IMR-90 (cell line): ENCODE measurements at regions not wholly inside any gene's neighbourhood (a gene's known extent, or its start where the extent isn't known, plus 50 kb on each side); places are given as distances from the start of the nearest gene placed in this dataset.

ENCODE experiments used
- ATAC-seq: fragments of 200-7000 bp; cut with Tn5 transposase; 2 replicates; pipeline ENCODE4 v1.9.1; 2020; ENCODE audit warnings: low read depth, mild to moderate bottlenecking, moderate library complexity
- BruUV-seq: library from RNA; stranded (reverse); fragments of 400-500 nt; replicated peaks from 2 replicates; lab custom pipeline; 2021; lab: Mats Ljungman, UMichigan
- CTCF ChIA-PET: fragments of 300-600 bp; formaldehyde crosslinking; extraction: SDS; loops from one replicate; lab custom pipeline; 2021; ENCODE audit warnings: antibody characterized with exemption; lab: Yijun Ruan, JAX
- POLR2A ChIA-PET: fragments of 300-600 bp; sonication (Branson Sonifier 250); formaldehyde crosslinking; loops from one replicate; lab custom pipeline; 2022; ENCODE audit warnings: antibody characterized with exemption; ENCODE audit not compliant: unreplicated experiment; lab: Charles Lee
- DNase-seq: peaks from one replicate; pipeline ENCODE4 v3.0.0; 2013
- H2AFZ ChIP-seq: replicated peaks from 2 replicates; pipeline ENCODE3; 2013; ENCODE audit warnings: low read length, mild to moderate bottlenecking; ENCODE audit not compliant: poor library complexity
- H2AK5ac ChIP-seq: 2 replicates; pipeline ENCODE4 v1.6.1; 2013; ENCODE audit warnings: low read depth, low read length, inconsistent platforms
- H2AK9ac ChIP-seq: replicated peaks from 2 replicates; pipeline ENCODE3; 2013; ENCODE audit warnings: mild to moderate bottlenecking, low read depth, low read length, moderate library complexity; ENCODE audit not compliant: poor library complexity
- H2BK120ac ChIP-seq: 2 replicates; pipeline ENCODE4 v1.6.1; 2013; ENCODE audit warnings: low read depth, low read length, inconsistent platforms
- H2BK15ac ChIP-seq: 3 replicates; pipeline ENCODE4 v1.6.1; 2013; ENCODE audit warnings: low read depth, low read length, inconsistent platforms
- H2BK20ac ChIP-seq: 2 replicates; pipeline ENCODE4 v1.6.1; 2013; ENCODE audit warnings: low read depth, mild to moderate bottlenecking, inconsistent platforms, low read length, moderate library complexity
- H2BK5ac ChIP-seq: 2 replicates; pipeline ENCODE4 v1.6.1; 2013; ENCODE audit warnings: mild to moderate bottlenecking, low read depth, low read length, inconsistent platforms; ENCODE audit not compliant: poor library complexity, severe bottlenecking
- H3K14ac ChIP-seq: replicated peaks from 2 replicates; pipeline ENCODE4 v1.6.1; 2013; ENCODE audit warnings: low read depth, low read length, inconsistent platforms
- H3K18ac ChIP-seq: 2 replicates; pipeline ENCODE4 v1.6.1; 2013; ENCODE audit warnings: low read depth, low read length, control low read depth
- H3K23ac ChIP-seq: 2 replicates; pipeline ENCODE4 v1.6.1; 2013; ENCODE audit warnings: low read depth, low read length, inconsistent platforms
- H3K27ac ChIP-seq: 2 replicates; pipeline ENCODE4 v1.5.1; 2013; ENCODE audit warnings: mild to moderate bottlenecking, control low read depth, low read length; ENCODE audit not compliant: insufficient read depth
- H3K27me3 ChIP-seq: 2 replicates; pipeline ENCODE4 v1.6.1; 2013; ENCODE audit warnings: low read length; ENCODE audit not compliant: control insufficient read depth, insufficient read depth
- H3K36me3 ChIP-seq: 2 replicates; pipeline ENCODE4 v1.6.1; 2013; ENCODE audit warnings: low read length, mixed read lengths; ENCODE audit not compliant: control insufficient read depth, insufficient read depth
- H3K4ac ChIP-seq: 2 replicates; pipeline ENCODE4 v1.6.1; 2013; ENCODE audit warnings: low read depth, low read length, inconsistent platforms
- H3K4me1 ChIP-seq: 2 replicates; pipeline ENCODE4 v1.6.1; 2013; ENCODE audit warnings: low read length, mixed read lengths; ENCODE audit not compliant: control insufficient read depth, insufficient read depth
- H3K4me2 ChIP-seq: 2 replicates; pipeline ENCODE4 v1.6.1; 2013; ENCODE audit warnings: low read depth, mild to moderate bottlenecking, control low read depth, low read length, moderate library complexity
- H3K4me3 ChIP-seq: 2 replicates; pipeline ENCODE4 v1.5.1; 2013; ENCODE audit warnings: low read depth, mild to moderate bottlenecking, control low read depth, low read length, moderate library complexity; ENCODE audit not compliant: insufficient read depth
- H3K56ac ChIP-seq: 2 replicates; pipeline ENCODE4 v1.6.1; 2013; ENCODE audit warnings: low read length, inconsistent platforms; ENCODE audit not compliant: insufficient read depth; ENCODE audit errors: extremely low read depth
- H3K79me1 ChIP-seq, 2 experiments: 2 replicates each; pipeline ENCODE4 v1.6.1; 2013; ENCODE audit warnings: low read length in 2 of 2, inconsistent platforms in 1 of 2, low read depth in 1 of 2
- H3K9ac ChIP-seq: 2 replicates; pipeline ENCODE4 v1.6.1; 2013; ENCODE audit warnings: low read depth, low read length, control low read depth
- H3K9me1 ChIP-seq: 2 replicates; pipeline ENCODE4 v1.6.1; 2013; ENCODE audit warnings: low read length, inconsistent platforms; ENCODE audit not compliant: insufficient read depth
- H3K9me3 ChIP-seq: 2 replicates; pipeline ENCODE4 v1.6.1; 2013; ENCODE audit warnings: low read length; ENCODE audit not compliant: control insufficient read depth, insufficient read depth
- H4K20me1 ChIP-seq: 2 replicates; pipeline ENCODE4 v1.6.1; 2013; ENCODE audit warnings: low read length, inconsistent platforms; ENCODE audit not compliant: insufficient read depth
- H4K5ac ChIP-seq: 2 replicates; pipeline ENCODE4 v1.6.1; 2013; ENCODE audit warnings: mild to moderate bottlenecking, low read depth, low read length, control low read depth
- H4K8ac ChIP-seq, 2 experiments: 2 replicates each; pipeline ENCODE4 v1.6.1; 2013; ENCODE audit warnings: low read depth in 2 of 2, low read length in 2 of 2, control low read depth in 1 of 2, inconsistent platforms in 1 of 2
- H4K91ac ChIP-seq: 2 replicates; pipeline ENCODE4 v1.6.1; 2013; ENCODE audit warnings: low read depth, low read length, inconsistent platforms; ENCODE audit not compliant: insufficient read depth
- BHLHE40 ChIP-seq: fragments of 150-350 bp; IDR thresholded peaks from 2 replicates; pipeline ENCODE4 v1.6.1; 2016; ENCODE audit warnings: mild to moderate bottlenecking, low read depth, low read length
- CEBPB ChIP-seq: IDR thresholded peaks from 2 replicates; pipeline ENCODE4 v1.6.1; 2012; ENCODE audit warnings: low read depth, low read length, improper control_type of control experiment
- CHD1 ChIP-seq: IDR thresholded peaks from 2 replicates; pipeline ENCODE4 v1.6.1; 2012; ENCODE audit warnings: low read depth, low read length, improper control_type of control experiment
- CTCF ChIP-seq: conservative IDR thresholded peaks from 2 replicates; pipeline ENCODE4 v1.5.1; 2012; ENCODE audit warnings: mild to moderate bottlenecking, low read depth, low read length, improper control_type of control experiment
- ELK1 ChIP-seq: fragments of 150-350 bp; IDR thresholded peaks from 2 replicates; pipeline ENCODE4 v1.6.1; 2016; ENCODE audit warnings: low read depth, mild to moderate bottlenecking, low read length, moderate library complexity, borderline replicate concordance
- MAZ ChIP-seq: IDR thresholded peaks from 2 replicates; pipeline ENCODE4 v1.6.1; 2012; ENCODE audit warnings: low read depth, mild to moderate bottlenecking, low read length, improper control_type of control experiment, moderate library complexity, borderline replicate concordance
- MXI1 ChIP-seq: IDR thresholded peaks from 2 replicates; pipeline ENCODE4 v1.6.1; 2012; ENCODE audit warnings: low read depth, mild to moderate bottlenecking, low read length, moderate library complexity, borderline replicate concordance
- NFE2L2 ChIP-seq: fragments of 150-350 bp; IDR thresholded peaks from 2 replicates; pipeline ENCODE4 v1.6.1; 2016; ENCODE audit warnings: low read depth, mild to moderate bottlenecking, low read length
- RAD21 ChIP-seq: IDR thresholded peaks from 2 replicates; pipeline ENCODE4 v1.6.1; 2012; ENCODE audit warnings: low read length, improper control_type of control experiment
- RCOR1 ChIP-seq: IDR thresholded peaks from 2 replicates; pipeline ENCODE4 v1.6.1; 2012; ENCODE audit warnings: mild to moderate bottlenecking, low read length, improper control_type of control experiment; ENCODE audit not compliant: insufficient replicate concordance
- RFX5 ChIP-seq: IDR thresholded peaks from 2 replicates; pipeline ENCODE4 v1.8.0; 2012; ENCODE audit warnings: low read depth, mild to moderate bottlenecking, low read length, moderate library complexity
- USF2 ChIP-seq: fragments of 150-350 bp; IDR thresholded peaks from 2 replicates; pipeline ENCODE4 v1.6.1; 2017; ENCODE audit warnings: mild to moderate bottlenecking, antibody characterized with exemption, low read length, low read depth
- WGBS, 2 experiments: methylation state at CpG; one replicate each; pipeline versions ENCODE4 v1.1.5 to v1.1.7; 2013; ENCODE audit warnings: missing lambda C conversion rate in 2 of 2; ENCODE audit not compliant: insufficient read length in 1 of 2; ENCODE audit errors: extremely low coverage in 2 of 2; 5-methylcytosine and 5-hydroxymethylcytosine counted together
- dilution Hi-C: fragments of 300-500 bp; cut with HindIII; formaldehyde crosslinking; loops from one replicate; pipeline ENCODE4 v1.14.3; 2018; ENCODE audit warnings: low sequenced_read_pairs; ENCODE audit not compliant: unreplicated experiment
- in situ Hi-C: fragments of 300-500 bp; cut with MboI; formaldehyde crosslinking; loops from 3 replicates; pipeline ENCODE4 v1.14.3; 2019; ENCODE audit warnings: low sequenced_read_pairs, inconsistent platforms, mixed read lengths
- intact Hi-C: fragments of 100-400 bp; cut with micrococcal nuclease; formaldehyde crosslinking; loops from 2 replicates; pipeline ENCODE4 v1.10.0; 2022

GRCh38 chr11:15870911-15871310, 485.4 kb downstream of the SOX6 start:
- Histone ChIP-seq H2BK5ac (no peak overlapping the region), H2AK9ac (no peak overlapping the region), H3K18ac (no peak overlapping the region), H3K79me1 (no peaks in the 10 kb centered on the region), H4K91ac (no peak overlapping the region), H4K5ac (no peak overlapping the region), H3K4me3 (no peak overlapping the region), H3K23ac (no peak overlapping the region), H2BK15ac (no peak overlapping the region), H4K8ac (no peak overlapping the region), H3K14ac (no peak overlapping the region), H3K27ac (no peak overlapping the region), H3K27me3 (peaks cover 1% of the 10 kb centered on the region; the same call in 1 of the 2 replicates), H4K20me1 (no peaks in the 10 kb centered on the region), H3K9ac (no peak overlapping the region), H3K4ac (no peak overlapping the region), H3K4me2 (no peak overlapping the region), H3K36me3 (no peaks in the 10 kb centered on the region), H3K9me1 (no peaks in the 10 kb centered on the region; the same call in 1 of the 2 replicates), H3K9me3 (no peaks in the 10 kb centered on the region), H2AFZ (no peak overlapping the region), H2AK5ac (no peak overlapping the region), H3K4me1 (no peaks in the 10 kb centered on the region), H2BK120ac (no peak overlapping the region), H2BK20ac (no peak overlapping the region), H3K56ac (no peak overlapping the region)
- intact Hi-C loops (no loop called here), dilution Hi-C loops (no loop called here), in situ Hi-C loops (no loop called here)
- ChIA-PET CTCF (no interaction called here), POLR2A (no interaction called here)
- no CpG with 5 or more reads among the region's 4 CpGs for WGBS, 2 experiments
- TF ChIP-seq RAD21 (no peak), MXI1 (no peak), NFE2L2 (no peak), CTCF (no peak), CHD1 (no peak), MAZ (no peak), BHLHE40 (no peak), USF2 (no peak), RFX5 (no peak), CEBPB (no peak), ELK1 (no peak), RCOR1 (no peak)
- no peak for ATAC-seq
- no TSS peak for BruUV-seq
- no peak for DNase-seq
